Esophagus squamous epithelium (tissue), 5 donors: ENCODE measurements at regions not wholly inside any gene's neighbourhood (a gene's known extent, or its start where the extent isn't known, plus 50 kb on each side); places are given as distances from the start of the nearest gene placed in this dataset.
"Not testable (repeated sequence)": the region's sequence is repeated elsewhere in the genome, so short reads cannot be mapped to it uniquely, and the experiment has no call there.

Experiments
- DNase-seq: peaks from one replicate; lab custom pipeline; 2025; lab: John Stamatoyannopoulos, UW
- H3K27ac ChIP-seq, 4 donors: fragments of 200-600 bp; sonication (generic); one replicate each; pipeline ENCODE4 v1.5.1; 2016 to 2019; ENCODE audit warnings: mild to moderate bottlenecking in 1 of 4
- H3K27me3 ChIP-seq, 4 donors: fragments of 200-600 bp; sonication (generic); 1 replicate in 3 of 4; 2 replicates in 1 of 4; pipeline versions ENCODE4 v1.5.1 to v1.6.0; 2017 to 2021; ENCODE audit warnings: antibody characterized with exemption in 1 of 4
- H3K36me3 ChIP-seq, 3 donors: fragments of 200-600 bp; sonication (generic); one replicate each; pipeline ENCODE4 v1.5.1; 2016 to 2019
- H3K4me1 ChIP-seq, 3 donors: fragments of 200-600 bp; sonication (generic); one replicate each; pipeline ENCODE4 v1.5.1; 2017 to 2019
- H3K4me3 ChIP-seq, 4 donors: fragments of 200-600 bp; sonication (generic); 1 replicate in 3 of 4; 2 replicates in 1 of 4; pipeline ENCODE4 v1.5.1; 2016 to 2019; ENCODE audit warnings: mild to moderate bottlenecking in 2 of 4, moderate library complexity in 1 of 4
- H3K9me3 ChIP-seq, 3 donors: fragments of 200-600 bp; sonication (generic); one replicate each; pipeline ENCODE4 v1.5.1; 2016 to 2019
- POLR2A ChIP-seq, 4 donors: fragments of 450-650 bp; IDR thresholded peaks; one replicate each; pipeline ENCODE4 v1.6.1; 2017; ENCODE audit warnings: antibody characterized with exemption in 4 of 4, mild to moderate bottlenecking in 4 of 4, moderate library complexity in 3 of 4
- WGBS, 2 donors: methylation state at CpG; one replicate each; pipeline ENCODE4 v1.1.5; 2018; 5-methylcytosine and 5-hydroxymethylcytosine counted together
- intact Hi-C: fragments of 100-400 bp; cut with DNase I; formaldehyde crosslinking; loops from one replicate; pipeline ENCODE4 v1.15.0; 2022
- TF ChIP-seq, protein P1 (sequence below), 6 experiments: fragments of 450-650 bp in 4 of 6; fragments of 200-600 bp in 2 of 6; sonication (generic) in 2 of 6; IDR thresholded peaks; one replicate each; pipeline ENCODE4 v1.5.1; 2016 to 2019; ENCODE audit warnings: antibody characterized with exemption in 6 of 6, mild to moderate bottlenecking in 4 of 6, moderate library complexity in 4 of 6
- donor health status: DM: yes; HTN: yes; CAD: no.

DNA sequence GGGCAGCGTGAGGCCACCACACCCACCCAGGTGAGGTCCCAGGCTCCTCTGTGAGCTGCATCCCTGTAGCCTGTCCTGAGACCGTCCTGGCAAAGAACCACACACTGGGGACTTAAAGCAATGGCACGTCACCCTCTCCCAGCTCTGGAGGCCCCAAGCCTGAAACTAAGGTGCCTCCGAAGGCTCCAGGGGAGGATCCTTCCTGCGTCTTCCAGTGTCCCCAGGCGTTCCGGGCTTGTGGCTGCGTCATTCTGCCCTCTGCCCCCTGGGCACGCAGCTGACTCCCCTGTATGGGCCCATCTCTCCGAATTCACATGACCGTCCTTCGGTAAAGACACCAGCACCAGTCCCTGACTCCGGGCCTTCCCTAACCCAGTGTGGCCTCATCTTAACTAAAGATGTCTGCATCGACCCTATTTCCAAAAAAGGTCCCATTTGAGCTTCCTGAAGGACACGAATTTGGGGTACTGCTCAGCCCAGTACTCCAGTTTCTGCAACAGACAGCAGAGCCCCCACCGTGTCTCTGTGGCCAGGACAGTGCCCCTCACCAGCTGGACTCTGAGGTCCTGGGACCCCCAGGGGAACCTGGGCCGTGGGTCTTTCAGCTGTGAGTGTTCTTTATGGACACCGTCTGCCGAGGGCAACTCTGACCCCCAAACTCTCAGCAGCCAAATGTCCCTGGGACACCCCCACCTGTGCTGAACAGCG is 75.2 kb upstream of the CTDP1 start:
- H3K27ac ChIP-seq = no peak overlapping the region
- peaks cover 0 to 72% (median 0%) of the 10 kb centered on the region in 4 donors for H3K27me3 ChIP-seq
- intact Hi-C loops = no loop called here
- no peaks in the 10 kb centered on the region for H3K9me3 ChIP-seq
- DNase-seq = no peak
- peaks cover 0 to 6% (median 0%) of the 10 kb centered on the region in 3 donors for H3K4me1 ChIP-seq
- WGBS, 2 donors = 87 to 100% methylated on average over 1 to 17 of the region's 20 CpGs
- TF ChIP-seq, protein P1, sequence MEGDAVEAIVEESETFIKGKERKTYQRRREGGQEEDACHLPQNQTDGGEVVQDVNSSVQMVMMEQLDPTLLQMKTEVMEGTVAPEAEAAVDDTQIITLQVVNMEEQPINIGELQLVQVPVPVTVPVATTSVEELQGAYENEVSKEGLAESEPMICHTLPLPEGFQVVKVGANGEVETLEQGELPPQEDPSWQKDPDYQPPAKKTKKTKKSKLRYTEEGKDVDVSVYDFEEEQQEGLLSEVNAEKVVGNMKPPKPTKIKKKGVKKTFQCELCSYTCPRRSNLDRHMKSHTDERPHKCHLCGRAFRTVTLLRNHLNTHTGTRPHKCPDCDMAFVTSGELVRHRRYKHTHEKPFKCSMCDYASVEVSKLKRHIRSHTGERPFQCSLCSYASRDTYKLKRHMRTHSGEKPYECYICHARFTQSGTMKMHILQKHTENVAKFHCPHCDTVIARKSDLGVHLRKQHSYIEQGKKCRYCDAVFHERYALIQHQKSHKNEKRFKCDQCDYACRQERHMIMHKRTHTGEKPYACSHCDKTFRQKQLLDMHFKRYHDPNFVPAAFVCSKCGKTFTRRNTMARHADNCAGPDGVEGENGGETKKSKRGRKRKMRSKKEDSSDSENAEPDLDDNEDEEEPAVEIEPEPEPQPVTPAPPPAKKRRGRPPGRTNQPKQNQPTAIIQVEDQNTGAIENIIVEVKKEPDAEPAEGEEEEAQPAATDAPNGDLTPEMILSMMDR (IDR thresholded peaks at IDR 0.05) = no peak
- no peak for TF ChIP-seq POLR2A (IDR thresholded peaks at IDR 0.05)
- no peak overlapping the region for H3K4me3 ChIP-seq
- H3K36me3 ChIP-seq = no peaks in the 10 kb centered on the region

DNA sequence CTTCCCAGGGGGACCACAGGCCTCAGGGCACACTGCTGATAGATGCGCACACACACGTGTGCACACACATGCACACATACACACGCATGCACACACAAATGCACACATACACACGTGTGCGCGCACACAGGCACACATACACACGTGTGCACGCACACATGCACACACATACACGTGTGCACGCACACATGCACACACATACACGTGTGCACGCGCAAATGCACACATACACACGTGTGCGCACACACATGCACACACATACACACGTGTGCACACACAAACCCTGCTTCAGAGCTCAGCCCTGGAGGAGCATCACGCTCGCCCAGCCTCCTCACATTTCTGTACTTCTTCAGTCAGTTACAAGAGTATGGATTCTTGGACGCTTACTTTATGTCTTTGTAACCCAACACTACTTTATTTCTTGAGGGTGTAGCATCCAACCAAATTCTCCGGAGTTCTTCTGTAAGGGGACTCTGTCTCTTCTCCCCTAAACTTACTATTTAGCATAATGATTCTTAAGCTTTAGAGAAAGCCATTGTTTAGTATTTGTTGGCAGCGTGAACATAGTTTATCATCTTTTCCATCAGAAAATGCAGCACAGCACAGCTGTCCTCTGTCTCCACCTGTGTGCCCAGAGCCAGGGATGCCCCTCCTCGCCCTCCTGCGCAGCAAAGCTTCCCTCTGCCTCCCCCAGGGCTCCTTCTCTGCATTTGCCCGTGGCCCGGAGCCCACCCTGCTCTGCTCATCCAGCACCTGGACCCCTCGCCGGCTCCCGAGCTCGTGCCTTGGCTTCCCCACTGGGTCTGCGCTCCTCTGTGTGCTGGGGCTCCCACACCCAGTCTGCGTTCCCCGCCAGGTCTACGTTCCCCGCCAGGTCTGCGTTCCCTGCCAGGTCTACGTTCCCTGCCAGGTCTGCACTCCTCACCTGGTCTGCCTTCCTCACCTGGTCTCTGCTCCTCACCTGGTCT is 74.4 kb upstream of the CTDP1 start:
- intact Hi-C loops = no loop called here
- Histone ChIP-seq H3K27me3 (peaks cover 0 to 70% (median 0%) of the 10 kb centered on the region in 4 donors), H3K27ac (no peak overlapping the region), H3K9me3 (no peaks in the 10 kb centered on the region), H3K4me3 (no peak overlapping the region), H3K4me1 (no peaks in the 10 kb centered on the region), H3K36me3 (no peaks in the 10 kb centered on the region)
- 83 to 85% methylated on average over 35 to 36 of the region's 36 CpGs for WGBS, 2 donors
- no peak for TF ChIP-seq POLR2A (IDR thresholded peaks at IDR 0.05)
- TF ChIP-seq, protein P1 (IDR thresholded peaks at IDR 0.05) = no peak
- DNase-seq = no peak

DNA sequence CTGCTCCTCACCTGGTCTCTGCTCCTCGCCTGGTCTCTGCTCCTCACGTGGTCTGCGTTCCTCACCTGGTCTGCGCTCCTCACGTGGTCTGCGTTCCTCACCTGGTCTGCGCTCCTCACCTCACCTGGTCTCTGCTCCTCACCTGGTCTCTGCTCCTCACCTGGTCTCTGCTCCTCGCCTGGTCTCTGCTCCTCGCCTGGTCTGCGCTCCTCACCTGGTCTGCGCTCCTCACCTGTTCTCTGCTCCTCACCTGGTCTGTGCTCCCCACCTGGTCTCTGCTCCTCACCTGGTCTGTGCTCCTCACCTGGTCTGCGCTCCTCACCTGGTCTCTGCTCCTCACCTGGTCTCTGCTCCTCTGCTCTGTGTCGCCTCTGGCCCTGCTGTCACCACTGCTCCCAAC is 73.5 kb upstream of the CTDP1 start:
- H3K36me3 ChIP-seq, H3K4me3 ChIP-seq, H3K4me1 ChIP-seq, H3K27ac ChIP-seq, intact Hi-C loops, H3K9me3 ChIP-seq, DNase-seq: not testable (repeated sequence)
- WGBS, 2 donors = 88 to 91% methylated on average over 13 of the region's 13 CpGs
- H3K27me3 ChIP-seq = peaks cover 0 to 65% (median 0%) of the 10 kb centered on the region in 4 donors

DNA sequence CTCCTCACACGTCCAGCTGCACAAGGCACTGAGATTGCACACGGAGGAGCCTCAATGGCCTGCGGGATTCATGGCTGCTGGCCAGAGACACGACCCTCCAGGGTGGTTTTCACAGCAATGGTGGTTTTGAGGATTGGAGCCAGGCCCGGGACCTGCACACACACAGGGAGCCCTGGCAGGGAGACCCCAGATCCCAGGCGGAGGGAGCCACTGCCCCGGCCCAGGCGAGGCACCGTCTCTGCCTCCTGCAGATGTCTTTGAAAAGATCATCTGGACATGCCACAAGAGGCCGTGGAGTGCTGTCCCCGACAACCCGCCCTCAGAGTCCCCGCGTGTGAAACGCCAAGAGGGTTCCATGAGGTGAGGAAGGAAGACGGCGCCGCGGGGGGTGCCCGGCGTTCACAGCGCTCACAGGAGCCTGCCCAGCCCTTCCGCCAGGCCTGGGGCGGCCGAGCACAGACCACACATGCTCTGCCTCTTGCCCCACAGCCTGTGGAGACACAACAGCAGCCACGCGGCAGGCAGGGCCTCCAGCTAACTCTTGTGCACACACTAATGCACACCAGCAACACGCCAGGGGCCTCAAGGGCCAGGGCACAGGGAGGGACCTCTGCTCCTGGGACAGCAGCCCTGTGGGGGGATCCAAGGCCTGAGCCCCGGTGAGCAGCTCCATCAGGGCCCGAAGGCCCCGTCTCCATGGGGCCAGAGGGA is 72.8 kb upstream of the CTDP1 start:
- H3K36me3 ChIP-seq = no peaks in the 10 kb centered on the region
- H3K9me3 ChIP-seq = no peaks in the 10 kb centered on the region
- no peak overlapping the region for H3K4me3 ChIP-seq
- TF ChIP-seq, protein P1 (IDR thresholded peaks at IDR 0.05) = no peak
- TF ChIP-seq POLR2A (IDR thresholded peaks at IDR 0.05) = no peak
- no peak for DNase-seq
- H3K27ac ChIP-seq = no peak overlapping the region
- peaks cover 0 to 14% (median 11%) of the 10 kb centered on the region in 3 donors for H3K4me1 ChIP-seq
- intact Hi-C loops = no loop called here
- peaks cover 0 to 65% (median 0%) of the 10 kb centered on the region in 4 donors for H3K27me3 ChIP-seq
- no CpG with 5 or more reads among the region's 31 CpGs for WGBS, 2 donors

DNA sequence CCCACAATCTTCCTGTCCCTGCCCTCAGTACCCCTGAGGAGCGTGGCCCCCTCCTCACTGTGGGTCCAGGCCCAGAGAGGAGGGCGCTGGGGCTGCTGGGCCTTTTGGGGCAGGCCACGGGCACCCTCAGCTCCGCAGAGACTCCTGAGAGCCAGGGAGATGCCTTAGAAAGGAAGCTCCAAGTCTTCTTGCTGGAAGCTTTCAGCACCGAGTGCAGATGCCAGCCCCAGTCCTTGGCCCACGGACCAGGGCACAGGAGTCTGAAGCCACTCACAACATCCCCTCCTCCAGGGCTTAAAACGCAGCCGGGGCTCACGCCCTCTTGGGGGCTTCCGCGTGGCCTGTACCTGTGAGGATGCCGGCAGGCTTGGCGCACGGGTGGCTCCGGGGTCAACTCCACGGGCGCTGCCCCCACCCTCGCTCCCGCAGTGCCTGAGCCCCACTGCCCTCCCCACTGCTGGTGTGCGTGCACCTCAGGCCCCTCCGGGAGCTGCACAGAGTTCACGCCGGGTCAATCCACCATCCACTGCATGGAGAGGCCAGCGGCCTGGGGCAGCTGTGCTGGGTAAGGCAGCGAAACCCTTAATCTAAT is 72.1 kb upstream of the CTDP1 start:
- Histone ChIP-seq H3K27ac (no peak overlapping the region), H3K9me3 (no peaks in the 10 kb centered on the region), H3K36me3 (no peaks in the 10 kb centered on the region), H3K27me3 (peaks cover 0 to 69% (median 0%) of the 10 kb centered on the region in 4 donors), H3K4me3 (no peak overlapping the region), H3K4me1 (peaks cover 0 to 14% (median 11%) of the 10 kb centered on the region in 3 donors)
- TF ChIP-seq, protein P1 (IDR thresholded peaks at IDR 0.05) = no peak
- no peak for TF ChIP-seq POLR2A (IDR thresholded peaks at IDR 0.05)
- no peak for DNase-seq
- WGBS, 2 donors = 90 to 100% methylated on average over 1 to 7 of the region's 25 CpGs
- intact Hi-C loops = no loop called here
